SK-N-SH treated with all-trans-retinoic acid at 6 μM for 48 hours (cell line): ENCODE measurements at regions not wholly inside any gene's neighbourhood (a gene's known extent, or its start where the extent isn't known, plus 50 kb on each side); places are given as distances from the start of the nearest gene placed in this dataset.

Source experiments
- ATAC-seq: fragments of 200-7000 bp; cut with Tn5 transposase; 3 replicates; pipeline ENCODE4 v1.9.1; 2020; ENCODE audit warnings: mild to moderate bottlenecking, moderate library complexity
- ARNTL ChIP-seq: fragments of 450-650 bp; formaldehyde crosslinking; IDR thresholded peaks from 2 replicates; pipeline ENCODE4 v1.5.0; 2020; ENCODE audit warnings: low read depth, mild to moderate bottlenecking, moderate library complexity, borderline replicate concordance
- BACH2 ChIP-seq: fragments of 250-450 bp; sonication (Bioruptor Pico); IDR thresholded peaks from 2 replicates; pipeline ENCODE4 v1.9.0; 2021; ENCODE audit warnings: mild to moderate bottlenecking, borderline replicate concordance
- CREB5 ChIP-seq: fragments of 250-450 bp; sonication (Bioruptor Pico); IDR thresholded peaks from 2 replicates; pipeline ENCODE4 v1.5.1; 2020; ENCODE audit warnings: low read depth, mild to moderate bottlenecking, moderate library complexity
- ESRRG ChIP-seq: fragments of 250-450 bp; sonication (Bioruptor Pico); IDR thresholded peaks from 2 replicates; pipeline ENCODE4 v1.6.1; 2021; ENCODE audit warnings: mild to moderate bottlenecking
- GLIS3 ChIP-seq: fragments of 250-450 bp; sonication (Bioruptor Pico); IDR thresholded peaks from 2 replicates; pipeline ENCODE4 v1.5.0; 2020; ENCODE audit warnings: mild to moderate bottlenecking, moderate library complexity
- OSR1 ChIP-seq: fragments of 250-450 bp; sonication (Bioruptor Pico); IDR thresholded peaks from 2 replicates; pipeline ENCODE4 v1.8.0; 2022; ENCODE audit warnings: moderate library complexity, mild to moderate bottlenecking, inconsistent platforms
- PPARA ChIP-seq: fragments of 250-450 bp; sonication (Bioruptor Pico); IDR thresholded peaks from 2 replicates; pipeline ENCODE4 v1.5.0; 2020; ENCODE audit warnings: mild to moderate bottlenecking, borderline replicate concordance
- RARB ChIP-seq: fragments of 250-450 bp; sonication (Bioruptor Pico); IDR thresholded peaks from 2 replicates; pipeline ENCODE4 v1.8.0; 2021; ENCODE audit warnings: mild to moderate bottlenecking, moderate library complexity
- SNAI2 ChIP-seq: fragments of 250-450 bp; sonication (Bioruptor Pico); IDR thresholded peaks from 2 replicates; pipeline ENCODE4 v1.5.0; 2020; ENCODE audit warnings: mild to moderate bottlenecking, moderate library complexity
- TCF4 ChIP-seq: fragments of 250-450 bp; sonication (Bioruptor Pico); IDR thresholded peaks from 2 replicates; pipeline ENCODE4 v1.8.0; 2021; ENCODE audit warnings: mild to moderate bottlenecking, moderate library complexity, borderline replicate concordance
- TOX ChIP-seq: fragments of 250-450 bp; sonication (Bioruptor Pico); IDR thresholded peaks from 2 replicates; pipeline ENCODE4 v1.8.0; 2021; ENCODE audit warnings: mild to moderate bottlenecking, moderate library complexity, borderline replicate concordance
- ZC3H10 ChIP-seq: fragments of 250-450 bp; sonication (Bioruptor Pico); IDR thresholded peaks from 2 replicates; pipeline ENCODE4 v1.5.1; 2021; ENCODE audit warnings: mild to moderate bottlenecking, moderate library complexity
- ZFP30 ChIP-seq: fragments of 450-650 bp; formaldehyde crosslinking; IDR thresholded peaks from 2 replicates; pipeline ENCODE4 v1.5.0; 2022; ENCODE audit warnings: mild to moderate bottlenecking, moderate library complexity
- ZNF8 ChIP-seq: fragments of 450-650 bp; formaldehyde crosslinking; IDR thresholded peaks from 2 replicates; pipeline ENCODE4 v1.5.0; 2020; ENCODE audit warnings: mild to moderate bottlenecking, moderate library complexity
- TF ChIP-seq, protein P1 (sequence below): fragments of 250-450 bp; sonication (Bioruptor Pico); IDR thresholded peaks from 2 replicates; pipeline ENCODE4 v1.8.0; 2020; ENCODE audit warnings: mild to moderate bottlenecking, moderate library complexity, borderline replicate concordance
- TF ChIP-seq, protein P2 (sequence below): fragments of 250-450 bp; sonication (Bioruptor Pico); IDR thresholded peaks from 2 replicates; pipeline ENCODE4 v1.8.0; 2021; ENCODE audit warnings: low read depth, mild to moderate bottlenecking, moderate library complexity, borderline replicate concordance
- TF ChIP-seq, protein P3 (sequence below): fragments of 250-450 bp; sonication (Bioruptor Pico); IDR thresholded peaks from 2 replicates; pipeline ENCODE4 v1.5.0; 2020; ENCODE audit warnings: mild to moderate bottlenecking, moderate library complexity

- no peak for ATAC-seq
- TF ChIP-seq PPARA (CRISPR knock-in tag) (no peak), ZC3H10 (CRISPR knock-in tag) (no peak), OSR1 (CRISPR knock-in tag) (no peak), SNAI2 (CRISPR knock-in tag) (no peak), BACH2 (CRISPR knock-in tag) (no peak), TCF4 (CRISPR knock-in tag) (no peak), ESRRG (no peak), RARB (CRISPR knock-in tag) (no peak), TOX (CRISPR knock-in tag) (no peak)
- TF ChIP-seq, protein P1, sequence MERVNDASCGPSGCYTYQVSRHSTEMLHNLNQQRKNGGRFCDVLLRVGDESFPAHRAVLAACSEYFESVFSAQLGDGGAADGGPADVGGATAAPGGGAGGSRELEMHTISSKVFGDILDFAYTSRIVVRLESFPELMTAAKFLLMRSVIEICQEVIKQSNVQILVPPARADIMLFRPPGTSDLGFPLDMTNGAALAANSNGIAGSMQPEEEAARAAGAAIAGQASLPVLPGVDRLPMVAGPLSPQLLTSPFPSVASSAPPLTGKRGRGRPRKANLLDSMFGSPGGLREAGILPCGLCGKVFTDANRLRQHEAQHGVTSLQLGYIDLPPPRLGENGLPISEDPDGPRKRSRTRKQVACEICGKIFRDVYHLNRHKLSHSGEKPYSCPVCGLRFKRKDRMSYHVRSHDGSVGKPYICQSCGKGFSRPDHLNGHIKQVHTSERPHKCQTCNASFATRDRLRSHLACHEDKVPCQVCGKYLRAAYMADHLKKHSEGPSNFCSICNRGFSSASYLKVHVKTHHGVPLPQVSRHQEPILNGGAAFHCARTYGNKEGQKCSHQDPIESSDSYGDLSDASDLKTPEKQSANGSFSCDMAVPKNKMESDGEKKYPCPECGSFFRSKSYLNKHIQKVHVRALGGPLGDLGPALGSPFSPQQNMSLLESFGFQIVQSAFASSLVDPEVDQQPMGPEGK (CRISPR knock-in tag), result no peak
Observed at GRCh38 chr2:65489269-65489668, 56.9 kb upstream of the SPRED2 start.

- ATAC-seq, result no peak
- TF ChIP-seq OSR1 (CRISPR knock-in tag) (no peak), ZNF8 (CRISPR knock-in tag) (no peak), ARNTL (CRISPR knock-in tag) (no peak), ESRRG (no peak), GLIS3 (CRISPR knock-in tag) (no peak), BACH2 (CRISPR knock-in tag) (no peak), ZFP30 (CRISPR knock-in tag) (no peak), CREB5 (CRISPR knock-in tag) (no peak)
- TF ChIP-seq, protein P2, sequence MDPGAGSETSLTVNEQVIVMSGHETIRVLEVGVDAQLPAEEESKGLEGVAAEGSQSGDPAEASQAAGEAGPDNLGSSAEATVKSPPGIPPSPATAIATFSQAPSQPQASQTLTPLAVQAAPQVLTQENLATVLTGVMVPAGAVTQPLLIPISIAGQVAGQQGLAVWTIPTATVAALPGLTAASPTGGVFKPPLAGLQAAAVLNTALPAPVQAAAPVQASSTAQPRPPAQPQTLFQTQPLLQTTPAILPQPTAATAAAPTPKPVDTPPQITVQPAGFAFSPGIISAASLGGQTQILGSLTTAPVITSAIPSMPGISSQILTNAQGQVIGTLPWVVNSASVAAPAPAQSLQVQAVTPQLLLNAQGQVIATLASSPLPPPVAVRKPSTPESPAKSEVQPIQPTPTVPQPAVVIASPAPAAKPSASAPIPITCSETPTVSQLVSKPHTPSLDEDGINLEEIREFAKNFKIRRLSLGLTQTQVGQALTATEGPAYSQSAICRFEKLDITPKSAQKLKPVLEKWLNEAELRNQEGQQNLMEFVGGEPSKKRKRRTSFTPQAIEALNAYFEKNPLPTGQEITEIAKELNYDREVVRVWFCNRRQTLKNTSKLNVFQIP (CRISPR knock-in tag), result no peak
- TF ChIP-seq, protein P3, sequence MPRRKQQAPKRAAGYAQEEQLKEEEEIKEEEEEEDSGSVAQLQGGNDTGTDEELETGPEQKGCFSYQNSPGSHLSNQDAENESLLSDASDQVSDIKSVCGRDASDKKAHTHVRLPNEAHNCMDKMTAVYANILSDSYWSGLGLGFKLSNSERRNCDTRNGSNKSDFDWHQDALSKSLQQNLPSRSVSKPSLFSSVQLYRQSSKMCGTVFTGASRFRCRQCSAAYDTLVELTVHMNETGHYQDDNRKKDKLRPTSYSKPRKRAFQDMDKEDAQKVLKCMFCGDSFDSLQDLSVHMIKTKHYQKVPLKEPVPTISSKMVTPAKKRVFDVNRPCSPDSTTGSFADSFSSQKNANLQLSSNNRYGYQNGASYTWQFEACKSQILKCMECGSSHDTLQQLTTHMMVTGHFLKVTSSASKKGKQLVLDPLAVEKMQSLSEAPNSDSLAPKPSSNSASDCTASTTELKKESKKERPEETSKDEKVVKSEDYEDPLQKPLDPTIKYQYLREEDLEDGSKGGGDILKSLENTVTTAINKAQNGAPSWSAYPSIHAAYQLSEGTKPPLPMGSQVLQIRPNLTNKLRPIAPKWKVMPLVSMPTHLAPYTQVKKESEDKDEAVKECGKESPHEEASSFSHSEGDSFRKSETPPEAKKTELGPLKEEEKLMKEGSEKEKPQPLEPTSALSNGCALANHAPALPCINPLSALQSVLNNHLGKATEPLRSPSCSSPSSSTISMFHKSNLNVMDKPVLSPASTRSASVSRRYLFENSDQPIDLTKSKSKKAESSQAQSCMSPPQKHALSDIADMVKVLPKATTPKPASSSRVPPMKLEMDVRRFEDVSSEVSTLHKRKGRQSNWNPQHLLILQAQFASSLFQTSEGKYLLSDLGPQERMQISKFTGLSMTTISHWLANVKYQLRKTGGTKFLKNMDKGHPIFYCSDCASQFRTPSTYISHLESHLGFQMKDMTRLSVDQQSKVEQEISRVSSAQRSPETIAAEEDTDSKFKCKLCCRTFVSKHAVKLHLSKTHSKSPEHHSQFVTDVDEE, result no peak
- TF ChIP-seq, all 23 proteins: peak for 0
Observed at GRCh38 chr2:65488527-65488926, 56.1 kb upstream of the SPRED2 start.

- TF ChIP-seq CREB5 (CRISPR knock-in tag) (no peak), ZNF8 (CRISPR knock-in tag) (no peak), PPARA (CRISPR knock-in tag) (no peak)
- ATAC-seq, result no peak
Observed at GRCh38 chr2:65487404-65487803, 55.0 kb upstream of the SPRED2 start.

GRCh38 chr2:65486802-65487201, 54.4 kb upstream of the SPRED2 start:
- no peak for ATAC-seq
- TF ChIP-seq TOX (CRISPR knock-in tag) (no peak), GLIS3 (CRISPR knock-in tag) (no peak), CREB5 (CRISPR knock-in tag) (no peak), RARB (CRISPR knock-in tag) (no peak), ESRRG (no peak), TCF4 (CRISPR knock-in tag) (no peak)
- TF ChIP-seq, protein P1 (CRISPR knock-in tag), result no peak
